ENCODE measurements at regions not wholly inside any gene's neighbourhood (a gene's known extent, or its start where the extent isn't known, plus 50 kb on each side); places are given as distances from the start of the nearest gene placed in this dataset.

DNA sequence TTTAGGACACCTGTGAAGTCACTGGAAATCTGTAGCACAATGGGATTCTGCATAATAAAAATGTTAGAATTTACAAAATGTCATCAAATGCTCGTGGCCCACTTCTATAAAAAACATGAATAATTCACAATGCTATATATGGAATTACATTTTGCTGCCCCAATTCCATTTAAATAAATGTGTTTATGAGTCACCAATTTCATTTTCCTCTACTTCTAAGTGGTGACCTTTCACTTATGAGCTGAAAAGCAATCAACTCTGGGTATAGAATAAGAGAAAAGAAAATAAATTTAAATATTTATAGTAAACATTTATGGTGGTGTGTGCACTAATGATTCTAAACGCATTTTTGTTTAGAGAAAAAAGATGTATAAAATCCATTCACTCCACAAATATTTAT is 516.7 kb upstream of the MIR17HG start:
- TF ChIP-seq, protein P1, sequence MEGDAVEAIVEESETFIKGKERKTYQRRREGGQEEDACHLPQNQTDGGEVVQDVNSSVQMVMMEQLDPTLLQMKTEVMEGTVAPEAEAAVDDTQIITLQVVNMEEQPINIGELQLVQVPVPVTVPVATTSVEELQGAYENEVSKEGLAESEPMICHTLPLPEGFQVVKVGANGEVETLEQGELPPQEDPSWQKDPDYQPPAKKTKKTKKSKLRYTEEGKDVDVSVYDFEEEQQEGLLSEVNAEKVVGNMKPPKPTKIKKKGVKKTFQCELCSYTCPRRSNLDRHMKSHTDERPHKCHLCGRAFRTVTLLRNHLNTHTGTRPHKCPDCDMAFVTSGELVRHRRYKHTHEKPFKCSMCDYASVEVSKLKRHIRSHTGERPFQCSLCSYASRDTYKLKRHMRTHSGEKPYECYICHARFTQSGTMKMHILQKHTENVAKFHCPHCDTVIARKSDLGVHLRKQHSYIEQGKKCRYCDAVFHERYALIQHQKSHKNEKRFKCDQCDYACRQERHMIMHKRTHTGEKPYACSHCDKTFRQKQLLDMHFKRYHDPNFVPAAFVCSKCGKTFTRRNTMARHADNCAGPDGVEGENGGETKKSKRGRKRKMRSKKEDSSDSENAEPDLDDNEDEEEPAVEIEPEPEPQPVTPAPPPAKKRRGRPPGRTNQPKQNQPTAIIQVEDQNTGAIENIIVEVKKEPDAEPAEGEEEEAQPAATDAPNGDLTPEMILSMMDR (IDR thresholded peaks at IDR 0.05), result no peak
- TF ChIP-seq POLR2AphosphoS5 (IDR thresholded peaks at IDR 0.05) (no peak), POLR2A (IDR thresholded peaks at IDR 0.05) (no peak), EP300 (IDR thresholded peaks at IDR 0.05; ENCODE audit: low read depth) (no peak)
